HepG2 (cell line): ENCODE measurements at regions not wholly inside any gene's neighbourhood (a gene's known extent, or its start where the extent isn't known, plus 50 kb on each side); places are given as distances from the start of the nearest gene placed in this dataset.

Source experiments
- ATAC-seq: fragments of 200-7000 bp; cut with Tn5 transposase; 3 replicates; pipeline ENCODE4 v1.9.1; 2020; ENCODE audit warnings: mild to moderate bottlenecking, moderate library complexity
- BruUV-seq: library from RNA; stranded (reverse); fragments of 400-500 nt; replicated peaks from 2 replicates; lab custom pipeline; 2021; lab: Mats Ljungman, UMichigan
- CTCF ChIA-PET: fragments of 300-600 bp; formaldehyde crosslinking; extraction: SDS; loops from one replicate; lab custom pipeline; 2021; ENCODE audit warnings: low total read pairs, inconsistent platforms, low intra/inter-chr PET ratio; lab: Yijun Ruan, JAX
- POLR2A ChIA-PET: fragments of 350-600 bp; sonication (Branson Sonifier 250); formaldehyde crosslinking; loops from one replicate; lab custom pipeline; 2020; ENCODE audit warnings: antibody characterized with exemption, inconsistent platforms; lab: Yijun Ruan, JAX
- DNase-seq: peaks from one replicate; pipeline ENCODE4 v3.0.0-alpha.2; 2015; ENCODE audit warnings: low spot score
- FAIRE-seq: peaks from 3 replicates; lab custom pipeline; 2011; peaks lifted over from hg19 to GRCh38; lab: Jason Lieb, UNC
- H2AFZ ChIP-seq: one replicate; pipeline ENCODE4 v1.6.1; 2011; ENCODE audit warnings: low read length, inconsistent platforms
- H3K27ac ChIP-seq: fragments of 300-600 bp; 3 replicates; pipeline ENCODE4 v1.8.0; 2011; ENCODE audit warnings: mixed run types, mild to moderate bottlenecking, mixed read lengths, low read length, inconsistent platforms; ENCODE audit not compliant: insufficient read depth; ENCODE audit errors: extremely low read length
- H3K27me3 ChIP-seq, 2 experiments: fragments of 200-600 bp in 1 of 2; 2 replicates in 1 of 2; 3 replicates in 1 of 2; pipeline versions ENCODE4 v1.6.0 to v1.8.0; 2011; ENCODE audit warnings: low read length in 2 of 2, mild to moderate bottlenecking in 2 of 2, moderate library complexity in 2 of 2, inconsistent platforms in 1 of 2; ENCODE audit not compliant: insufficient read depth in 2 of 2, control insufficient read depth in 1 of 2
- H3K36me3 ChIP-seq, 2 experiments: fragments of 200-600 bp in 1 of 2; replicated peaks in 1 of 2; 2 replicates in 1 of 2; 3 replicates in 1 of 2; pipeline versions ENCODE4 v1.5.1 to v1.8.0; 2011; ENCODE audit warnings: low read length in 2 of 2, inconsistent platforms in 1 of 2; ENCODE audit not compliant: insufficient read depth in 2 of 2, control insufficient read depth in 1 of 2
- H3K4me1 ChIP-seq: 2 replicates; pipeline ENCODE4 v1.5.1; 2012; ENCODE audit warnings: low read length, inconsistent platforms; ENCODE audit not compliant: insufficient read depth
- H3K4me2 ChIP-seq: 2 replicates; pipeline ENCODE4 v1.6.0; 2011; ENCODE audit warnings: low read depth, low read length, inconsistent platforms
- H3K4me3 ChIP-seq, 3 experiments: fragments of 200-600 bp in 1 of 3; sonication (generic), shearing (Covaris generic) in 1 of 3; replicated peaks in 1 of 3; 2 replicates each; pipeline ENCODE4 v1.5.1; 2011 to 2016; ENCODE audit warnings: low read length in 3 of 3, inconsistent platforms in 2 of 3, low read depth in 2 of 3, mild to moderate bottlenecking in 2 of 3, control low read depth in 1 of 3, mixed read lengths in 1 of 3; ENCODE audit not compliant: insufficient read depth in 1 of 3
- H3K79me2 ChIP-seq: one replicate; pipeline ENCODE4 v1.6.1; 2011; ENCODE audit warnings: low read length, inconsistent platforms; ENCODE audit not compliant: insufficient read depth
- H3K9ac ChIP-seq: 2 replicates; pipeline ENCODE4 v1.6.0; 2011; ENCODE audit warnings: mild to moderate bottlenecking, low read depth, low read length, inconsistent platforms; ENCODE audit not compliant: insufficient read depth
- H3K9me3 ChIP-seq: 2 replicates; pipeline ENCODE4 v1.5.1; 2012; ENCODE audit warnings: mild to moderate bottlenecking, low read length
- H4K20me1 ChIP-seq: 2 replicates; pipeline ENCODE4 v1.6.0; 2011; ENCODE audit warnings: inconsistent platforms, mild to moderate bottlenecking, low read length, moderate library complexity; ENCODE audit not compliant: insufficient read depth
- HDAC6 ChIP-seq: fragments of 200-600 bp; sonication (generic); IDR thresholded peaks from 2 replicates; pipeline ENCODE4 v1.7.0; 2017; ENCODE audit warnings: mild to moderate bottlenecking, antibody characterized with exemption, low read length, low read depth
- HES4 ChIP-seq: sonication (generic); formaldehyde crosslinking; IDR thresholded peaks from 2 replicates; pipeline ENCODE4 v1.9.0; 2021; ENCODE audit warnings: mild to moderate bottlenecking, missing genetic modification reagents, borderline replicate concordance
- KDM2A ChIP-seq: sonication (generic); formaldehyde crosslinking; IDR thresholded peaks from 2 replicates; pipeline ENCODE4 v1.4.0; 2020; ENCODE audit warnings: low read depth, missing genetic modification reagents, borderline replicate concordance
- ZFP41 ChIP-seq: sonication (generic); formaldehyde crosslinking; IDR thresholded peaks from 2 replicates; pipeline ENCODE4 v1.4.0; 2020; ENCODE audit warnings: mild to moderate bottlenecking, missing genetic modification reagents, borderline replicate concordance
- ZNF3 ChIP-seq: IDR thresholded peaks from 2 replicates; pipeline ENCODE4 v1.7.0; 2017; ENCODE audit warnings: inconsistent platforms
- ZNF562 ChIP-seq: sonication (generic); formaldehyde crosslinking; IDR thresholded peaks from 2 replicates; pipeline ENCODE4 v1.8.0; 2022; ENCODE audit warnings: missing genetic modification reagents, borderline replicate concordance
- ZSCAN20 ChIP-seq: sonication (generic); formaldehyde crosslinking; IDR thresholded peaks from 2 replicates; pipeline ENCODE4 v1.4.0; 2020; ENCODE audit warnings: missing genetic modification reagents, mild to moderate bottlenecking, borderline replicate concordance
- WGBS: methylation state at CpG from one replicate; pipeline ENCODE4 v1.1.6; 2017; ENCODE audit warnings: low lambda C conversion rate; 5-methylcytosine and 5-hydroxymethylcytosine counted together
- in situ Hi-C: cut with HindIII; loops from 2 replicates; pipeline ENCODE4 v1.10.0; 2017; ENCODE audit warnings: low pct_unique_long_range_greater_than_20kb; ENCODE audit not compliant: extremely low pct_ligation_motif_present
- intact Hi-C: fragments of 100-400 bp; cut with micrococcal nuclease; formaldehyde crosslinking; loops from one replicate; pipeline ENCODE4 v1.10.0; 2022; ENCODE audit not compliant: unreplicated experiment
- TF ChIP-seq, protein P1 (sequence below): sonication (generic); formaldehyde crosslinking; IDR thresholded peaks from 2 replicates; pipeline ENCODE4 v1.4.0; 2020; ENCODE audit warnings: missing genetic modification reagents, mild to moderate bottlenecking, borderline replicate concordance
- TF ChIP-seq, protein P2 (sequence below): sonication (generic); formaldehyde crosslinking; IDR thresholded peaks from 2 replicates; pipeline ENCODE4 v1.4.0; 2020; ENCODE audit warnings: missing genetic modification reagents, mild to moderate bottlenecking, borderline replicate concordance
- TF ChIP-seq, protein P3 (sequence below): IDR thresholded peaks from 2 replicates; pipeline ENCODE4 v1.6.1; 2016; ENCODE audit warnings: missing genetic modification reagents, missing compliant biosample characterization
- TF ChIP-seq, protein P4 (sequence below), 2 experiments: fragments of 450-650 bp in 1 of 2; sonication (generic) in 1 of 2; formaldehyde crosslinking in 1 of 2; IDR thresholded peaks; 2 replicates each; pipeline versions ENCODE4 v1.6.1 to v1.8.0; 2016 to 2022; ENCODE audit warnings: antibody characterized with exemption in 1 of 2, mild to moderate bottlenecking in 1 of 2, missing genetic modification reagents in 1 of 2

DNA sequence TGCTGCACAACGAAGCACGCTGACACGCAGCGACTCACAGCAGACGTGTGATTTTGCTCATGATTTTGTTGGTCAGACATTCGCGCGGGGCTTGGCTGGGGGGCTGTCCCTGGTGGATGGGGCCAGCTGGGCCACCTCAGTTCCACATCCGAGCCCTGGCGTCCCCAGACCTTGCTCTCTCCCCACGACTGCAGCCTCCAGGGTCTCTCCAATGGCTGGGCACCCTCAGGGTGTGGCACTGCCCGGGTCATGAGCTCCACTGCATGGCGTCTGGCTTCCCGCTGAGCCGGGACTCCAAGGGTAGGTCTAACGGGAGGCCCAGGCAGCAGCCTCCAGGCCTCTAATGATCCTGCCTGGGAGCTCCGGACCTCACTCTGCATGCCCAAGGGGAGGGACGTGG, 173.0 kb upstream of the AJAP1 start:
- H3K36me3 ChIP-seq: no peaks in the 10 kb centered on the region
- WGBS: 66% methylated on average over 9 of the region's 18 CpGs
- in situ Hi-C loops (no loop called here), intact Hi-C loops (no loop called here)
- peaks cover 4% of the 10 kb centered on the region; the same call in 1 of the 2 replicates for H3K9me3 ChIP-seq
- H3K4me1 ChIP-seq: no peaks in the 10 kb centered on the region
- H3K27ac ChIP-seq: no peak overlapping the region
- no peak overlapping the region for H3K9ac ChIP-seq
- FAIRE-seq (no peak), ATAC-seq (no peak), DNase-seq (no peak)
- H2AFZ ChIP-seq: no peak overlapping the region
- ChIA-PET POLR2A (no interaction called here), CTCF (no interaction called here)
- peaks cover 3 to 4% of the 10 kb centered on the region in 2 experiments; a peak in 1 of 5 replicates for H3K27me3 ChIP-seq
- no TSS peak for BruUV-seq
- no peak overlapping the region for H3K4me3 ChIP-seq
- H3K79me2 ChIP-seq: no peaks in the 10 kb centered on the region
- no peak overlapping the region for H3K4me2 ChIP-seq
- H4K20me1 ChIP-seq: no peaks in the 10 kb centered on the region
- TF ChIP-seq HDAC6: no peak
- no peak for TF ChIP-seq KDM2A (CRISPR knock-in tag)
- no peak for TF ChIP-seq ZSCAN20 (CRISPR knock-in tag)
- TF ChIP-seq ZFP41 (CRISPR knock-in tag): no peak
- no peak for TF ChIP-seq ZNF3 (CRISPR knock-in tag)
- TF ChIP-seq, protein P1, sequence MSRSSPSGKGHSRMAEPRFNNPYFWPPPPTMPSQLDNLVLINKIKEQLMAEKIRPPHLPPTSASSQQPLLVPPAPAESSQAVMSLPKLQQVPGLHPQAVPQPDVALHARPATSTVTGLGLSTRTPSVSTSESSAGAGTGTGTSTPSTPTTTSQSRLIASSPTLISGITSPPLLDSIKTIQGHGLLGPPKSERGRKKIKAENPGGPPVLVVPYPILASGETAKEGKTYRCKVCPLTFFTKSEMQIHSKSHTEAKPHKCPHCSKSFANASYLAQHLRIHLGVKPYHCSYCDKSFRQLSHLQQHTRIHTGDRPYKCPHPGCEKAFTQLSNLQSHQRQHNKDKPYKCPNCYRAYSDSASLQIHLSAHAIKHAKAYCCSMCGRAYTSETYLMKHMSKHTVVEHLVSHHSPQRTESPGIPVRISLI (CRISPR knock-in tag): no peak
- TF ChIP-seq HES4 (CRISPR knock-in tag): no peak
- TF ChIP-seq, protein P2, sequence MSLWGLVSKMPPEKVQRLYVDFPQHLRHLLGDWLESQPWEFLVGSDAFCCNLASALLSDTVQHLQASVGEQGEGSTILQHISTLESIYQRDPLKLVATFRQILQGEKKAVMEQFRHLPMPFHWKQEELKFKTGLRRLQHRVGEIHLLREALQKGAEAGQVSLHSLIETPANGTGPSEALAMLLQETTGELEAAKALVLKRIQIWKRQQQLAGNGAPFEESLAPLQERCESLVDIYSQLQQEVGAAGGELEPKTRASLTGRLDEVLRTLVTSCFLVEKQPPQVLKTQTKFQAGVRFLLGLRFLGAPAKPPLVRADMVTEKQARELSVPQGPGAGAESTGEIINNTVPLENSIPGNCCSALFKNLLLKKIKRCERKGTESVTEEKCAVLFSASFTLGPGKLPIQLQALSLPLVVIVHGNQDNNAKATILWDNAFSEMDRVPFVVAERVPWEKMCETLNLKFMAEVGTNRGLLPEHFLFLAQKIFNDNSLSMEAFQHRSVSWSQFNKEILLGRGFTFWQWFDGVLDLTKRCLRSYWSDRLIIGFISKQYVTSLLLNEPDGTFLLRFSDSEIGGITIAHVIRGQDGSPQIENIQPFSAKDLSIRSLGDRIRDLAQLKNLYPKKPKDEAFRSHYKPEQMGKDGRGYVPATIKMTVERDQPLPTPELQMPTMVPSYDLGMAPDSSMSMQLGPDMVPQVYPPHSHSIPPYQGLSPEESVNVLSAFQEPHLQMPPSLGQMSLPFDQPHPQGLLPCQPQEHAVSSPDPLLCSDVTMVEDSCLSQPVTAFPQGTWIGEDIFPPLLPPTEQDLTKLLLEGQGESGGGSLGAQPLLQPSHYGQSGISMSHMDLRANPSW (CRISPR knock-in tag): no peak
- TF ChIP-seq, protein P3, sequence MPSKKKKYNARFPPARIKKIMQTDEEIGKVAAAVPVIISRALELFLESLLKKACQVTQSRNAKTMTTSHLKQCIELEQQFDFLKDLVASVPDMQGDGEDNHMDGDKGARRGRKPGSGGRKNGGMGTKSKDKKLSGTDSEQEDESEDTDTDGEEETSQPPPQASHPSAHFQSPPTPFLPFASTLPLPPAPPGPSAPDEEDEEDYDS (CRISPR knock-in tag): no peak
- no peak for TF ChIP-seq ZNF562 (CRISPR knock-in tag)
- TF ChIP-seq, protein P4, sequence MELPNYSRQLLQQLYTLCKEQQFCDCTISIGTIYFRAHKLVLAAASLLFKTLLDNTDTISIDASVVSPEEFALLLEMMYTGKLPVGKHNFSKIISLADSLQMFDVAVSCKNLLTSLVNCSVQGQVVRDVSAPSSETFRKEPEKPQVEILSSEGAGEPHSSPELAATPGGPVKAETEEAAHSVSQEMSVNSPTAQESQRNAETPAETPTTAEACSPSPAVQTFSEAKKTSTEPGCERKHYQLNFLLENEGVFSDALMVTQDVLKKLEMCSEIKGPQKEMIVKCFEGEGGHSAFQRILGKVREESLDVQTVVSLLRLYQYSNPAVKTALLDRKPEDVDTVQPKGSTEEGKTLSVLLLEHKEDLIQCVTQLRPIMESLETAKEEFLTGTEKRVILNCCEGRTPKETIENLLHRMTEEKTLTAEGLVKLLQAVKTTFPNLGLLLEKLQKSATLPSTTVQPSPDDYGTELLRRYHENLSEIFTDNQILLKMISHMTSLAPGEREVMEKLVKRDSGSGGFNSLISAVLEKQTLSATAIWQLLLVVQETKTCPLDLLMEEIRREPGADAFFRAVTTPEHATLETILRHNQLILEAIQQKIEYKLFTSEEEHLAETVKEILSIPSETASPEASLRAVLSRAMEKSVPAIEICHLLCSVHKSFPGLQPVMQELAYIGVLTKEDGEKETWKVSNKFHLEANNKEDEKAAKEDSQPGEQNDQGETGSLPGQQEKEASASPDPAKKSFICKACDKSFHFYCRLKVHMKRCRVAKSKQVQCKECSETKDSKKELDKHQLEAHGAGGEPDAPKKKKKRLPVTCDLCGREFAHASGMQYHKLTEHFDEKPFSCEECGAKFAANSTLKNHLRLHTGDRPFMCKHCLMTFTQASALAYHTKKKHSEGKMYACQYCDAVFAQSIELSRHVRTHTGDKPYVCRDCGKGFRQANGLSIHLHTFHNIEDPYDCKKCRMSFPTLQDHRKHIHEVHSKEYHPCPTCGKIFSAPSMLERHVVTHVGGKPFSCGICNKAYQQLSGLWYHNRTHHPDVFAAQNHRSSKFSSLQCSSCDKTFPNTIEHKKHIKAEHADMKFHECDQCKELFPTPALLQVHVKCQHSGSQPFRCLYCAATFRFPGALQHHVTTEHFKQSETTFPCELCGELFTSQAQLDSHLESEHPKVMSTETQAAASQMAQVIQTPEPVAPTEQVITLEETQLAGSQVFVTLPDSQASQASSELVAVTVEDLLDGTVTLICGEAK (IDR thresholded peaks at IDR 0.05): no peak
- TF ChIP-seq, protein P4 (CRISPR knock-in tag; IDR thresholded peaks at IDR 0.05): no peak
